SH-SY5Y (cell line): ENCODE measurements at regions not wholly inside any gene's neighbourhood (a gene's known extent, or its start where the extent isn't known, plus 50 kb on each side); places are given as distances from the start of the nearest gene placed in this dataset.

ENCODE experiments used
- GATA2 ChIP-seq: IDR thresholded peaks from 2 replicates; pipeline ENCODE4 v1.6.1; 2011; ENCODE audit warnings: mild to moderate bottlenecking, low read depth, low read length
- GATA3 ChIP-seq: IDR thresholded peaks from 2 replicates; pipeline ENCODE4 v1.6.1; 2011; ENCODE audit warnings: low read depth, mild to moderate bottlenecking, low read length, moderate library complexity

GRCh38 chr18:41860987-41861386, 94.0 kb upstream of the PIK3C3 start:
- TF ChIP-seq GATA3, result no peak
- no peak for TF ChIP-seq GATA2
